ENCODE measurements at regions not wholly inside any gene's neighbourhood (a gene's known extent, or its start where the extent isn't known, plus 50 kb on each side); places are given as distances from the start of the nearest gene placed in this dataset.

DNA sequence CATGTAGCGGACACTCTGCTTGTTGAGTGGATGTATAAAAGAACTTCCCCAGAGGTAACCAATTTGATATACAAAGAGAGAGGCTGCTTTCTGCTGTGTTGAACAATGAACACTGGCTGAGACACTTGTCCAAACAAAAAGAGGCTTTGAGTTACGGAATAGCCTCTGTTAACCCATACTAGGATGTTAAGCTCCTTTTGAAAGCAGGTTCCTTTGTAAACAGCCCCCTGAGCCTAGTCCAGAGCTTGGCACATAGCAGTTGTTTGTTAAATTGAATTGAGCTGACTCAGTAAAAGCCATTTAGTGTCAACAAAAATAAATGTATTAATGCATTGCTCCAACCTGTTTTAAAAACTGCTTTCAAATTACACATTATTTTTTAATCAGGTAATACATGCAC is 200.1 kb downstream of the MZT1 start:
- TF ChIP-seq, protein P1, sequence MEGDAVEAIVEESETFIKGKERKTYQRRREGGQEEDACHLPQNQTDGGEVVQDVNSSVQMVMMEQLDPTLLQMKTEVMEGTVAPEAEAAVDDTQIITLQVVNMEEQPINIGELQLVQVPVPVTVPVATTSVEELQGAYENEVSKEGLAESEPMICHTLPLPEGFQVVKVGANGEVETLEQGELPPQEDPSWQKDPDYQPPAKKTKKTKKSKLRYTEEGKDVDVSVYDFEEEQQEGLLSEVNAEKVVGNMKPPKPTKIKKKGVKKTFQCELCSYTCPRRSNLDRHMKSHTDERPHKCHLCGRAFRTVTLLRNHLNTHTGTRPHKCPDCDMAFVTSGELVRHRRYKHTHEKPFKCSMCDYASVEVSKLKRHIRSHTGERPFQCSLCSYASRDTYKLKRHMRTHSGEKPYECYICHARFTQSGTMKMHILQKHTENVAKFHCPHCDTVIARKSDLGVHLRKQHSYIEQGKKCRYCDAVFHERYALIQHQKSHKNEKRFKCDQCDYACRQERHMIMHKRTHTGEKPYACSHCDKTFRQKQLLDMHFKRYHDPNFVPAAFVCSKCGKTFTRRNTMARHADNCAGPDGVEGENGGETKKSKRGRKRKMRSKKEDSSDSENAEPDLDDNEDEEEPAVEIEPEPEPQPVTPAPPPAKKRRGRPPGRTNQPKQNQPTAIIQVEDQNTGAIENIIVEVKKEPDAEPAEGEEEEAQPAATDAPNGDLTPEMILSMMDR (conservative IDR thresholded peaks at IDR 0.05; ENCODE audit: low read depth, low read length), result no peak
- no peak for TF ChIP-seq EZH2 (IDR thresholded peaks at IDR 0.05; ENCODE audit: borderline replicate concordance, low read depth, low read length, poor library complexity, severe bottlenecking)
